HCT116 (cell line): ENCODE measurements at regions not wholly inside any gene's neighbourhood (a gene's known extent, or its start where the extent isn't known, plus 50 kb on each side); places are given as distances from the start of the nearest gene placed in this dataset.

Experiments
- ATAC-seq: fragments of 200-7000 bp; cut with Tn5 transposase; 2 replicates; pipeline ENCODE4 v1.9.1; 2020; ENCODE audit warnings: mild to moderate bottlenecking, moderate library complexity
- BruUV-seq: library from RNA; stranded (reverse); fragments of 400-500 nt; replicated peaks from 2 replicates; lab custom pipeline; 2021; lab: Mats Ljungman, UMichigan
- CTCF ChIA-PET: fragments of 300-600 bp; sonication (Branson Sonifier 250); formaldehyde crosslinking; loops from one replicate; lab custom pipeline; 2021; ENCODE audit warnings: antibody characterized with exemption; lab: Charles Lee
- POLR2A ChIA-PET: fragments of 300-600, 350-600 bp; sonication (Branson Sonifier 250); formaldehyde crosslinking; loops from one replicate; lab custom pipeline; 2021; ENCODE audit warnings: antibody characterized with exemption; lab: Charles Lee
- RAD21 ChIA-PET, 2 experiments: fragments of 300-600 bp; sonication (Branson Sonifier 250); formaldehyde crosslinking; loops; one replicate each; lab custom pipeline; 2023; ENCODE audit warnings: low total read pairs in 2 of 2; ENCODE audit not compliant: uncharacterized antibody in 2 of 2, unreplicated experiment in 2 of 2, low non-redundant PET in 1 of 2; lab: Charles Lee
- DNase-seq: peaks from one replicate; pipeline ENCODE4 v3.0.0-alpha.2; 2010; ENCODE audit warnings: low read depth, low spot score
- H2AFZ ChIP-seq: fragments of 200-600 bp; shearing (Covaris generic), sonication (generic); 2 replicates; pipeline ENCODE4 v1.6.1; 2017; ENCODE audit warnings: low read depth, mixed run types, mixed read lengths, antibody characterized with exemption, low read length; ENCODE audit not compliant: poor library complexity, severe bottlenecking
- H3K27ac ChIP-seq: 2 replicates; pipeline ENCODE4 v1.5.1; 2012; ENCODE audit warnings: low read depth, low read length
- H3K27me3 ChIP-seq: fragments of 200-600 bp; sonication (generic); 2 replicates; pipeline ENCODE4 v1.6.1; 2016; ENCODE audit warnings: mixed run types, low read length, mixed read lengths; ENCODE audit not compliant: insufficient read depth
- H3K36me3 ChIP-seq, 2 experiments: fragments of 200-500 bp in 1 of 2; fragments of 200-600 bp in 1 of 2; sonication (Bioruptor generic) in 1 of 2; sonication (generic) in 1 of 2; 2 replicates each; pipeline versions ENCODE4 v1.5.1 to v1.6.1; 2014 to 2016; ENCODE audit warnings: low read length in 2 of 2, inconsistent platforms in 1 of 2, mixed read lengths in 1 of 2, mixed run types in 1 of 2; ENCODE audit not compliant: insufficient read depth in 2 of 2, control insufficient read depth in 1 of 2
- H3K4me1 ChIP-seq, 2 experiments: fragments of 200-600 bp in 1 of 2; sonication (generic) in 1 of 2; 2 replicates each; pipeline versions ENCODE4 v1.5.1 to v1.6.1; 2012 to 2017; ENCODE audit warnings: low read length in 2 of 2, inconsistent platforms in 1 of 2, mild to moderate bottlenecking in 1 of 2, mixed read lengths in 1 of 2, mixed run types in 1 of 2, moderate library complexity in 1 of 2; ENCODE audit not compliant: insufficient read depth in 2 of 2, control insufficient read depth in 1 of 2
- H3K4me2 ChIP-seq: fragments of 200-600 bp; sonication (generic); 2 replicates; pipeline ENCODE4 v1.6.1; 2017; ENCODE audit warnings: mixed run types, low read length, mixed read lengths
- H3K4me3 ChIP-seq, 2 experiments: fragments of 200-600 bp in 1 of 2; sonication (generic) in 1 of 2; replicated peaks in 1 of 2; 2 replicates each; pipeline ENCODE4 v1.5.1; 2011 to 2016; ENCODE audit warnings: low read length in 2 of 2, control low read depth in 1 of 2, low read depth in 1 of 2, mild to moderate bottlenecking in 1 of 2, mixed read lengths in 1 of 2, mixed run types in 1 of 2
- H3K79me2 ChIP-seq: fragments of 200-600 bp; sonication (generic); 2 replicates; pipeline ENCODE4 v1.6.1; 2017; ENCODE audit warnings: mild to moderate bottlenecking, mixed run types, low read length, moderate library complexity, mixed read lengths; ENCODE audit not compliant: insufficient read depth
- H3K9ac ChIP-seq: fragments of 200-600 bp; sonication (generic); 2 replicates; pipeline ENCODE4 v1.6.1; 2016; ENCODE audit warnings: low read length, mixed read lengths
- H3K9me2 ChIP-seq: fragments of 200-600 bp; sonication (generic), shearing (Covaris generic); 2 replicates; pipeline ENCODE4 v1.6.1; 2017; ENCODE audit warnings: mixed run types, mild to moderate bottlenecking, moderate library complexity; ENCODE audit not compliant: insufficient read depth
- H3K9me3 ChIP-seq, 2 experiments: fragments of 200-500 bp in 1 of 2; fragments of 200-600 bp in 1 of 2; sonication (Bioruptor generic) in 1 of 2; sonication (generic) in 1 of 2; 2 replicates each; pipeline ENCODE4 v1.6.1; 2014 to 2017; ENCODE audit warnings: low read length in 2 of 2, mixed read lengths in 2 of 2, inconsistent platforms in 1 of 2, low read depth in 1 of 2, mild to moderate bottlenecking in 1 of 2, mixed run types in 1 of 2, moderate library complexity in 1 of 2; ENCODE audit not compliant: control insufficient read depth in 1 of 2, insufficient read depth in 1 of 2
- H4K20me1 ChIP-seq: fragments of 200-600 bp; sonication (generic), shearing (Covaris generic); 2 replicates; pipeline ENCODE4 v1.6.1; 2017; ENCODE audit warnings: mixed run types, mild to moderate bottlenecking, moderate library complexity; ENCODE audit not compliant: insufficient read depth
- CEBPB ChIP-seq: IDR thresholded peaks from 2 replicates; pipeline ENCODE4 v1.6.1; 2012; ENCODE audit warnings: low read depth
- CTCF ChIP-seq, 3 experiments: fragments of 200-600 bp in 1 of 3; sonication (generic) in 1 of 3; IDR thresholded peaks in 2 of 3; conservative IDR thresholded peaks in 1 of 3; 2 replicates each; pipeline ENCODE4 v1.5.1; 2012 to 2017; ENCODE audit warnings: low read depth in 2 of 3, low read length in 2 of 3, antibody characterized with exemption in 1 of 3, borderline replicate concordance in 1 of 3, control low read depth in 1 of 3, mild to moderate bottlenecking in 1 of 3, mixed read lengths in 1 of 3, mixed run types in 1 of 3, moderate library complexity in 1 of 3; ENCODE audit not compliant: insufficient read depth in 1 of 3
- EGR1 ChIP-seq: IDR thresholded peaks from 2 replicates; pipeline ENCODE4 v1.6.1; 2012; ENCODE audit warnings: low read depth
- EZH2 ChIP-seq: fragments of 200-600 bp; sonication (generic); IDR thresholded peaks from 2 replicates; pipeline ENCODE4 v1.6.1; 2017; ENCODE audit warnings: antibody characterized with exemption, mixed run types
- EZH2phosphoT487 ChIP-seq: fragments of 200-600 bp; IDR thresholded peaks from 2 replicates; pipeline ENCODE4 v1.6.1; 2018; ENCODE audit warnings: antibody characterized with exemption, borderline replicate concordance
- FOSL1 ChIP-seq: IDR thresholded peaks from 2 replicates; pipeline ENCODE4 v1.6.1; 2012; ENCODE audit warnings: low read depth
- JUND ChIP-seq: IDR thresholded peaks from 2 replicates; pipeline ENCODE4 v1.6.1; 2012
- MAX ChIP-seq: IDR thresholded peaks from 2 replicates; pipeline ENCODE4 v1.6.1; 2012
- REST ChIP-seq: IDR thresholded peaks from 2 replicates; pipeline ENCODE4 v1.6.1; 2012; ENCODE audit warnings: low read depth
- SIN3A ChIP-seq: IDR thresholded peaks from 2 replicates; pipeline ENCODE4 v1.6.1; 2012; ENCODE audit warnings: low read depth
- SRF ChIP-seq: IDR thresholded peaks from 2 replicates; pipeline ENCODE4 v1.6.1; 2012; ENCODE audit warnings: low read depth
- TCF7L2 ChIP-seq: IDR thresholded peaks from 2 replicates; pipeline ENCODE4 v1.7.0; 2011; ENCODE audit warnings: borderline replicate concordance, inconsistent platforms; ENCODE audit not compliant: insufficient read depth, insufficient read length; ENCODE audit errors: extremely low read depth
- YY1 ChIP-seq: IDR thresholded peaks from 2 replicates; pipeline ENCODE4 v1.6.1; 2011; ENCODE audit warnings: low read length, low read depth, moderate library complexity, mild to moderate bottlenecking; ENCODE audit not compliant: insufficient replicate concordance; ENCODE audit errors: extremely low read depth
- ZFX ChIP-seq: fragments of 450-650 bp; IDR thresholded peaks from 2 replicates; pipeline ENCODE4 v1.6.1; 2017
- ZNF274 ChIP-seq: fragments of 200-500 bp; sonication (Bioruptor generic); IDR thresholded peaks from 2 replicates; pipeline ENCODE4 v1.6.1; 2014; ENCODE audit warnings: mild to moderate bottlenecking, low read depth, low read length, inconsistent platforms
- intact Hi-C: fragments of 100-400 bp; cut with micrococcal nuclease; formaldehyde crosslinking; loops from 2 replicates; pipeline ENCODE4 v1.10.0; 2022
- TF ChIP-seq, protein P1 (sequence below): IDR thresholded peaks from 2 replicates; pipeline ENCODE4 v1.6.1; 2011; ENCODE audit warnings: mild to moderate bottlenecking, low read length, moderate library complexity; ENCODE audit not compliant: insufficient replicate concordance; ENCODE audit errors: extremely low read depth

GRCh38 chr2:15730545-15731212 is 139.0 kb downstream of the DDX1 start (continued):
- peak; percentile 81; the same call in 1 of the 2 replicates for TF ChIP-seq SIN3A
- no peak for TF ChIP-seq EGR1
- peak; percentile 50 for TF ChIP-seq YY1
- TF ChIP-seq, all 23 proteins: peak for 10

DNA sequence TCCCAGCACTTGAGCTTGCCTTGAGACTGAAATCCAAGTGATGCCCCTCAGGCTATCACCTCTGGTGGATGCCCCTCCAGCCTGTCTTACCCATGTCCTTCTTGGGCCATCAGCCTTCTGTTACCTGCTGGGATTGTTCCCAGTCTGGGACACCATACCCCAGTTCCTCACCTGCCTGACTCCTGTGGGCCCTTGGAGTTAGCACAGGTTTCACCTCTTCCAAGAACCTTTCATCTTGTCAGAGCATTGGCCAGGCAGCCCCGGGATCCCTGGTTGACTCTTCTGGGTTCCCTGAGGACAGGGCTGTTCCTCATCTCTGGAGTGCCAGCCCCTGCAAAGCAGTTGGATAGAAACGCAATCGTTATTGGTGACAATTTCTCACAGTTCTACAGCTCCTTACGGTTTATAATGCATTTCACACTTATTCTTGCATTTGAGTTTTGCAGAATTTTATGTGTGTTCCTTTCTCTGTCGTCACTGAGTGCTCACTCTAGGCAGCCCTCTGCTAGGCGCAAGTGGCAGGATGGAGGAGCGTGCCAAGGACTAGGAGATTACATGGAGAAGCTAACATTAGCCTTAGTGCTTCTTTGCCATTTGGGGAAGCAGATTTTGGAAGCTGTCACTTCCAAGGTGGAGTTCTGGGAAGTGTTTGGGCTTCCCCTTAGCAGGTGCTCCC is 139.7 kb downstream of the DDX1 start:
- ATAC-seq (no peak), DNase-seq (no peak)
- H3K9me3 ChIP-seq, result no peaks in the 10 kb centered on the region
- intact Hi-C loops, result no loop called here
- peaks cover 60% of the 10 kb centered on the region for H3K27me3 ChIP-seq
- H3K4me1 ChIP-seq, result peaks cover 13% of the 10 kb centered on the region in 2 experiments
- no TSS peak for BruUV-seq
- ChIA-PET RAD21 (no interaction called here), CTCF (no interaction called here), POLR2A (no interaction called here)
- no peak overlapping the region for H3K4me3 ChIP-seq
- no peak overlapping the region for H2AFZ ChIP-seq
- H4K20me1 ChIP-seq, result no peaks in the 10 kb centered on the region
- no peaks in the 10 kb centered on the region for H3K9me2 ChIP-seq
- no peak overlapping the region for H3K9ac ChIP-seq
- no peak overlapping the region for H3K4me2 ChIP-seq
- H3K36me3 ChIP-seq, result no peaks in the 10 kb centered on the region
- no peak overlapping the region for H3K27ac ChIP-seq
- H3K79me2 ChIP-seq, result no peaks in the 10 kb centered on the region
- TF ChIP-seq FOSL1, result no peak
- TF ChIP-seq TCF7L2, result no peak
- TF ChIP-seq EZH2, result no peak
- TF ChIP-seq JUND, result no peak
- no peak for TF ChIP-seq SRF
- no peak for TF ChIP-seq ZFX
- no peak for TF ChIP-seq REST
- TF ChIP-seq YY1, result no peak
- no peak for TF ChIP-seq MAX
- no peak for TF ChIP-seq CTCF (IDR thresholded peaks at IDR 0.05 in 2 of 3, conservative IDR thresholded peaks at IDR 0.05 in 1 of 3; ENCODE audit: borderline replicate concordance in 1 of 3, insufficient read depth in 1 of 3, low read depth in 2 of 3, low read length in 2 of 3)
- TF ChIP-seq ZNF274, result no peak
- TF ChIP-seq CEBPB, result no peak
- TF ChIP-seq, protein P1, sequence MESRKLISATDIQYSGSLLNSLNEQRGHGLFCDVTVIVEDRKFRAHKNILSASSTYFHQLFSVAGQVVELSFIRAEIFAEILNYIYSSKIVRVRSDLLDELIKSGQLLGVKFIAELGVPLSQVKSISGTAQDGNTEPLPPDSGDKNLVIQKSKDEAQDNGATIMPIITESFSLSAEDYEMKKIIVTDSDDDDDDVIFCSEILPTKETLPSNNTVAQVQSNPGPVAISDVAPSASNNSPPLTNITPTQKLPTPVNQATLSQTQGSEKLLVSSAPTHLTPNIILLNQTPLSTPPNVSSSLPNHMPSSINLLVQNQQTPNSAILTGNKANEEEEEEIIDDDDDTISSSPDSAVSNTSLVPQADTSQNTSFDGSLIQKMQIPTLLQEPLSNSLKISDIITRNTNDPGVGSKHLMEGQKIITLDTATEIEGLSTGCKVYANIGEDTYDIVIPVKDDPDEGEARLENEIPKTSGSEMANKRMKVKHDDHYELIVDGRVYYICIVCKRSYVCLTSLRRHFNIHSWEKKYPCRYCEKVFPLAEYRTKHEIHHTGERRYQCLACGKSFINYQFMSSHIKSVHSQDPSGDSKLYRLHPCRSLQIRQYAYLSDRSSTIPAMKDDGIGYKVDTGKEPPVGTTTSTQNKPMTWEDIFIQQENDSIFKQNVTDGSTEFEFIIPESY, result no peak
- no peak for TF ChIP-seq EZH2phosphoT487
